ENCODE measurements at regions not wholly inside any gene's neighbourhood (a gene's known extent, or its start where the extent isn't known, plus 50 kb on each side); places are given as distances from the start of the nearest gene placed in this dataset.

GRCh38 chr6:154899824-154900463 is 95.2 kb upstream of the TIAM2 start:
- TF ChIP-seq CTCF (IDR thresholded peaks at IDR 0.05) (no peak), POLR2AphosphoS5 (IDR thresholded peaks at IDR 0.05) (no peak), POLR2A (IDR thresholded peaks at IDR 0.05) (no peak), EP300 (IDR thresholded peaks at IDR 0.05) (no peak)

Measured in upper lobe of left lung (tissue), 4 donors.